SK-N-SH (cell line): ENCODE measurements at regions not wholly inside any gene's neighbourhood (a gene's known extent, or its start where the extent isn't known, plus 50 kb on each side); places are given as distances from the start of the nearest gene placed in this dataset.

Experiments used
- EP300 ChIP-seq, 2 experiments: IDR thresholded peaks; 2 replicates each; pipeline versions ENCODE4 v1.4.0 to v1.6.1; 2012; ENCODE audit warnings: borderline replicate concordance in 1 of 2, low read depth in 1 of 2, low read length in 1 of 2
- EZH2phosphoT487 ChIP-seq: fragments of 200-600 bp; sonication (generic); IDR thresholded peaks from 2 replicates; pipeline ENCODE4 v1.6.1; 2017; ENCODE audit warnings: low read depth, mixed run types, mild to moderate bottlenecking, antibody characterized with exemption, moderate library complexity, borderline replicate concordance
- GABPA ChIP-seq: IDR thresholded peaks from 2 replicates; pipeline ENCODE4 v1.4.0; 2012; ENCODE audit warnings: low read depth, mild to moderate bottlenecking
- JUND ChIP-seq: IDR thresholded peaks from 2 replicates; pipeline ENCODE4 v1.4.0; 2012
- POLR2AphosphoS5 ChIP-seq: IDR thresholded peaks from 2 replicates; pipeline ENCODE4 v1.6.1; 2012; ENCODE audit warnings: low read depth, low read length
- RAD21 ChIP-seq: IDR thresholded peaks from 2 replicates; pipeline ENCODE4 v1.6.1; 2012; ENCODE audit warnings: mild to moderate bottlenecking, low read length
- REST ChIP-seq: IDR thresholded peaks from 2 replicates; pipeline ENCODE4 v1.6.1; 2012; ENCODE audit warnings: mild to moderate bottlenecking, low read depth, low read length, moderate library complexity
- TCF12 ChIP-seq: IDR thresholded peaks from 2 replicates; pipeline ENCODE4 v1.4.0; 2012
- TF ChIP-seq, protein P1 (sequence below): fragments of 200-600 bp; sonication (generic); IDR thresholded peaks from 2 replicates; pipeline ENCODE4 v1.6.1; 2017; ENCODE audit warnings: antibody characterized with exemption, mild to moderate bottlenecking, moderate library complexity
- TF ChIP-seq, protein P2 (sequence below): IDR thresholded peaks from 2 replicates; pipeline ENCODE4 v1.4.0; 2012; ENCODE audit warnings: low read depth

- TF ChIP-seq, protein P1, sequence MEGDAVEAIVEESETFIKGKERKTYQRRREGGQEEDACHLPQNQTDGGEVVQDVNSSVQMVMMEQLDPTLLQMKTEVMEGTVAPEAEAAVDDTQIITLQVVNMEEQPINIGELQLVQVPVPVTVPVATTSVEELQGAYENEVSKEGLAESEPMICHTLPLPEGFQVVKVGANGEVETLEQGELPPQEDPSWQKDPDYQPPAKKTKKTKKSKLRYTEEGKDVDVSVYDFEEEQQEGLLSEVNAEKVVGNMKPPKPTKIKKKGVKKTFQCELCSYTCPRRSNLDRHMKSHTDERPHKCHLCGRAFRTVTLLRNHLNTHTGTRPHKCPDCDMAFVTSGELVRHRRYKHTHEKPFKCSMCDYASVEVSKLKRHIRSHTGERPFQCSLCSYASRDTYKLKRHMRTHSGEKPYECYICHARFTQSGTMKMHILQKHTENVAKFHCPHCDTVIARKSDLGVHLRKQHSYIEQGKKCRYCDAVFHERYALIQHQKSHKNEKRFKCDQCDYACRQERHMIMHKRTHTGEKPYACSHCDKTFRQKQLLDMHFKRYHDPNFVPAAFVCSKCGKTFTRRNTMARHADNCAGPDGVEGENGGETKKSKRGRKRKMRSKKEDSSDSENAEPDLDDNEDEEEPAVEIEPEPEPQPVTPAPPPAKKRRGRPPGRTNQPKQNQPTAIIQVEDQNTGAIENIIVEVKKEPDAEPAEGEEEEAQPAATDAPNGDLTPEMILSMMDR, result no peak
- TF ChIP-seq RAD21 (no peak), POLR2AphosphoS5 (no peak), GABPA (no peak), TCF12 (no peak), EZH2phosphoT487 (no peak), JUND (no peak), EP300 (IDR thresholded peaks at IDR 0.05; ENCODE audit: borderline replicate concordance in 1 of 2, low read depth in 1 of 2, low read length in 1 of 2) (no peak), REST (no peak)
- TF ChIP-seq, protein P2, sequence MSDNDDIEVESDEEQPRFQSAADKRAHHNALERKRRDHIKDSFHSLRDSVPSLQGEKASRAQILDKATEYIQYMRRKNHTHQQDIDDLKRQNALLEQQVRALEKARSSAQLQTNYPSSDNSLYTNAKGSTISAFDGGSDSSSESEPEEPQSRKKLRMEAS, result no peak
Observed at GRCh38 chr5:143649937-143650621, 161.9 kb upstream of the HMHB1 start.
